Fibroblast of upper back skin (primary cell): ENCODE measurements at regions not wholly inside any gene's neighbourhood (a gene's known extent, or its start where the extent isn't known, plus 50 kb on each side); places are given as distances from the start of the nearest gene placed in this dataset.
"Not testable (repeated sequence)": the region's sequence is repeated elsewhere in the genome, so short reads cannot be mapped to it uniquely, and the experiment has no call there.

ENCODE experiments used
- DNase-seq: peaks from one replicate; pipeline ENCODE4 v3.0.0-alpha.2; 2013

- DNase-seq: no peak
Observed at GRCh38 chr2:240255811-240256703, 115.6 kb upstream of the OTOS start.

- DNase-seq: no peak
Observed at GRCh38 chr2:240256704-240257637, 116.5 kb upstream of the OTOS start.

- no peak for DNase-seq
Observed at GRCh38 chr2:240257940-240258580, 117.6 kb upstream of the OTOS start.

GRCh38 chr2:240258685-240259084 lies 118.2 kb upstream of the OTOS start:
- no peak for DNase-seq

- no peak for DNase-seq
Observed at GRCh38 chr2:240259201-240259923, 118.9 kb upstream of the OTOS start.

GRCh38 chr2:240259924-240260529 lies 119.6 kb upstream of the OTOS start:
- no peak for DNase-seq

- DNase-seq: no peak
Observed at GRCh38 chr2:240260664-240261063, 120.2 kb upstream of the OTOS start.

- DNase-seq: not testable (repeated sequence)
Observed at GRCh38 chr2:240262578-240262977, 122.1 kb upstream of the OTOS start.

- DNase-seq: no peak
Observed at GRCh38 chr2:240269380-240269779, 128.9 kb upstream of the OTOS start.

GRCh38 chr2:240269886-240270285 lies 129.4 kb upstream of the OTOS start:
- no peak for DNase-seq

- no peak for DNase-seq
Observed at GRCh38 chr2:240271716-240272341, 131.4 kb upstream of the OTOS start.

GRCh38 chr2:240275386-240275785 lies 134.9 kb upstream of the OTOS start:
- peak; percentile 9 for DNase-seq

GRCh38 chr2:240277073-240277806 lies 136.8 kb upstream of the OTOS start:
- peak; percentile 24 for DNase-seq

GRCh38 chr2:240277807-240278522 lies 137.5 kb upstream of the OTOS start:
- no peak for DNase-seq

- no peak for DNase-seq
Observed at GRCh38 chr2:240278661-240279060, 138.2 kb upstream of the OTOS start.

GRCh38 chr2:240280621-240281020 lies 140.2 kb upstream of the OTOS start:
- DNase-seq: no peak

GRCh38 chr2:240284503-240285259 lies 144.2 kb upstream of the OTOS start:
- no peak for DNase-seq

- no peak for DNase-seq
Observed at GRCh38 chr2:240285725-240286124, 145.3 kb upstream of the OTOS start.

GRCh38 chr2:240286596-240286995 lies 146.1 kb upstream of the OTOS start:
- DNase-seq: no peak
